OCI-LY7 (cell line): ENCODE measurements at regions not wholly inside any gene's neighbourhood (a gene's known extent, or its start where the extent isn't known, plus 50 kb on each side); places are given as distances from the start of the nearest gene placed in this dataset.

ENCODE experiments used
- CTCF ChIP-seq: fragments of 200-600 bp; sonication (generic); conservative IDR thresholded peaks from 2 replicates; pipeline ENCODE4 v1.5.1; 2014; ENCODE audit warnings: mild to moderate bottlenecking, antibody characterized with exemption, low read length, moderate library complexity, mixed read lengths
- EZH2phosphoT487 ChIP-seq: fragments of 200-600 bp; sonication (generic); IDR thresholded peaks from 2 replicates; pipeline ENCODE4 v1.6.1; 2018; ENCODE audit warnings: low read depth, borderline replicate concordance, mild to moderate bottlenecking, mixed run types, antibody characterized with exemption, low read length, moderate library complexity, mixed read lengths

DNA sequence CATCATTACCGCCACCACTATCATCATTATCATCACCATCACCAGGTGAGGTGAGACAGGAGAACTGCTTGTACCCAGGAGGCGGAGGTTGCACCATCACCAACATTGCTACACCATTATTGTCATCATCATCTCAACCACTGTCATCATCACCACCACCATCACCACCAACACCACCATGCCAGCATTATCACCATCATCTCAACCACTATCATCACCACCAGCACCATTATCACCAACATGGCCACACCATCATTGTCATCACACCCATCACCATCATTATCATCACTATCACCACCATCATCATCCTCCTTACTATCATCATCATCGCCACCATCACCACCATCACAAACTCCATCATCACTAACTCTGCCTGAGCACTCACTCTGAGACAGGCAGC is 661.8 kb upstream of the DEFB115 start:
- TF ChIP-seq CTCF: no peak
- no peak for TF ChIP-seq EZH2phosphoT487
